Vagina (tissue), 2 donors: ENCODE measurements at regions not wholly inside any gene's neighbourhood (a gene's known extent, or its start where the extent isn't known, plus 50 kb on each side); places are given as distances from the start of the nearest gene placed in this dataset.

Experiments
- POLR2A ChIP-seq, 2 donors: fragments of 450-650 bp; IDR thresholded peaks; one replicate each; pipeline ENCODE4 v1.6.1; 2017; ENCODE audit warnings: antibody characterized with exemption in 2 of 2, mild to moderate bottlenecking in 2 of 2, moderate library complexity in 2 of 2
- POLR2AphosphoS5 ChIP-seq, 2 donors: sonication (generic); formaldehyde crosslinking; IDR thresholded peaks; one replicate each; pipeline ENCODE4 v1.9.0; 2017; ENCODE audit warnings: antibody characterized with exemption in 2 of 2, mild to moderate bottlenecking in 2 of 2, low read depth in 1 of 2; ENCODE audit not compliant: insufficient read depth in 1 of 2
- TF ChIP-seq, protein P1 (sequence below), 3 experiments: fragments of 450-650 bp in 2 of 3; fragments of 200-600 bp in 1 of 3; sonication (generic) in 1 of 3; IDR thresholded peaks; one replicate each; pipeline ENCODE4 v1.5.1; 2017 to 2019; ENCODE audit warnings: antibody characterized with exemption in 3 of 3, mild to moderate bottlenecking in 2 of 3, moderate library complexity in 2 of 3

DNA sequence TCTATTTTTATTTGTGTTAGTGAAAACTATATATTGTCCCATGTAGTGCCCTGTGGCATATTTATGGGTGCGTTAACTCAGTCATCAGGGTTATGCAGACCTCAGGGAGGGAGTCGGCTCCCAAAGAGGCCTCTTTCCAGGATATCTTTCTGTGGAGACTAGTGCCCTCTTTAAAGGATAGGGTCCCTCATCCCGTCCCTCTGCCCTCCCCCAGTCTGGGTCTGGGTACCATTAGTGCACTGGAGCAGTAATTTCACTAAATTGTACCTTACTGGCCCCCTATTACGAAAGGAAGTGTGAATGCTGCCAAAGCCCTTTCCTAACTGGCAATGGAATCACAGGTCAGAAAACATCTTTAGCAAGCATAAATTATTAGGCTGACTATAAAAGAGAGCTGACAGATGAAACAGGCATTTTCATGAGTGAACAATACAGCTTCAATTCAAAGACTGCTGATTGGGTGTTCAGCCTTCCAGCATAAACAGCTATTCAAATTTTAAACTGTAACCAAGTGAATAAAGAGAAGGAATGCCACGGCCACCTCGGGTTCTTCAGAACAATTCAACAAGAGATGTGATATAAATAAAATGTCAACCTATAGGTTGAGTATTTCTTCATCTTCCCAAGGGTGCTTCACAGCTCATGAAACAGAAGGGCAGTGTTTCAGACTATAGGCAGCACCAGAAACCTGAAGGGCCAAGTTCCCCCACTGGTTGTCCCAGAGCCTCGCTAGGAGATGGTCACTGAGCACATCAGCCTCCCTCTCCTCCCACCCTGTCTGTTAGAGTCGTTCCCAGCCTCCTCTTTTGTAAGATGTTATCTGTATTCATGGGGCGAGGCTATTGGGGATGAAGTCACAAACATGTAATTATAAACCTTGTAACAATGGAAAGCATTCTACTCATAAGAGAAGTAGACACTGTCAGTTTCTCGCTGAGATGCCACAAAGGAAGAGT is 318.7 kb downstream of the TMEM161B start:
- TF ChIP-seq, protein P1, sequence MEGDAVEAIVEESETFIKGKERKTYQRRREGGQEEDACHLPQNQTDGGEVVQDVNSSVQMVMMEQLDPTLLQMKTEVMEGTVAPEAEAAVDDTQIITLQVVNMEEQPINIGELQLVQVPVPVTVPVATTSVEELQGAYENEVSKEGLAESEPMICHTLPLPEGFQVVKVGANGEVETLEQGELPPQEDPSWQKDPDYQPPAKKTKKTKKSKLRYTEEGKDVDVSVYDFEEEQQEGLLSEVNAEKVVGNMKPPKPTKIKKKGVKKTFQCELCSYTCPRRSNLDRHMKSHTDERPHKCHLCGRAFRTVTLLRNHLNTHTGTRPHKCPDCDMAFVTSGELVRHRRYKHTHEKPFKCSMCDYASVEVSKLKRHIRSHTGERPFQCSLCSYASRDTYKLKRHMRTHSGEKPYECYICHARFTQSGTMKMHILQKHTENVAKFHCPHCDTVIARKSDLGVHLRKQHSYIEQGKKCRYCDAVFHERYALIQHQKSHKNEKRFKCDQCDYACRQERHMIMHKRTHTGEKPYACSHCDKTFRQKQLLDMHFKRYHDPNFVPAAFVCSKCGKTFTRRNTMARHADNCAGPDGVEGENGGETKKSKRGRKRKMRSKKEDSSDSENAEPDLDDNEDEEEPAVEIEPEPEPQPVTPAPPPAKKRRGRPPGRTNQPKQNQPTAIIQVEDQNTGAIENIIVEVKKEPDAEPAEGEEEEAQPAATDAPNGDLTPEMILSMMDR (IDR thresholded peaks at IDR 0.05), result no peak
- TF ChIP-seq POLR2A (IDR thresholded peaks at IDR 0.05), result no peak
- TF ChIP-seq POLR2AphosphoS5 (IDR thresholded peaks at IDR 0.05; ENCODE audit: insufficient read depth in 1 of 2, low read depth in 1 of 2), result no peak
